ENCODE measurements at regions not wholly inside any gene's neighbourhood (a gene's known extent, or its start where the extent isn't known, plus 50 kb on each side); places are given as distances from the start of the nearest gene placed in this dataset.
"Not testable (repeated sequence)": the region's sequence is repeated elsewhere in the genome, so short reads cannot be mapped to it uniquely, and the experiment has no call there.

- H3K4me3 Mint-ChIP-seq: no peak overlapping the region
- H3K36me3 Mint-ChIP-seq (ENCODE audit: low read depth): peaks cover 96% of the 10 kb centered on the region
- peaks cover 19% of the 10 kb centered on the region for H3K4me1 Mint-ChIP-seq (ENCODE audit: low read depth)
- H3K27me3 Mint-ChIP-seq: no peaks in the 10 kb centered on the region
- H3K27ac Mint-ChIP-seq: no peak overlapping the region
- intact Hi-C loops (cut with micrococcal nuclease): no loop called here
- no peaks in the 10 kb centered on the region for H3K9me3 Mint-ChIP-seq
These were observed 62.3 kb upstream of the MORC3 start for GRCh38 chr21:36257657-36258056.

GRCh38 chr21:36260030-36260787 lies 59.8 kb upstream of the MORC3 start:
- Mint-ChIP-seq H3K4me1 (ENCODE audit: low read depth) (peaks cover 19% of the 10 kb centered on the region), H3K4me3 (peak overlapping the region; percentile 75), H3K9me3 (no peaks in the 10 kb centered on the region), H3K27me3 (no peaks in the 10 kb centered on the region), H3K36me3 (ENCODE audit: low read depth) (peaks cover 96% of the 10 kb centered on the region), H3K27ac (peak overlapping the region; percentile 77)
- intact Hi-C loops (cut with micrococcal nuclease): no loop called here

- no peak overlapping the region for H3K4me3 Mint-ChIP-seq
- no peaks in the 10 kb centered on the region for H3K27me3 Mint-ChIP-seq
- H3K27ac Mint-ChIP-seq: no peak overlapping the region
- peaks cover 19% of the 10 kb centered on the region for H3K4me1 Mint-ChIP-seq (ENCODE audit: low read depth)
- H3K36me3 Mint-ChIP-seq (ENCODE audit: low read depth): peaks cover 96% of the 10 kb centered on the region
- H3K9me3 Mint-ChIP-seq: no peaks in the 10 kb centered on the region
- intact Hi-C loops (cut with micrococcal nuclease): no loop called here
These were observed 59.2 kb upstream of the MORC3 start for GRCh38 chr21:36260802-36261201.

- Mint-ChIP-seq H3K27ac (no peak overlapping the region), H3K4me3 (no peak overlapping the region), H3K36me3 (ENCODE audit: low read depth) (peaks cover 96% of the 10 kb centered on the region), H3K9me3 (no peaks in the 10 kb centered on the region), H3K27me3 (no peaks in the 10 kb centered on the region), H3K4me1 (ENCODE audit: low read depth) (peaks cover 19% of the 10 kb centered on the region)
- intact Hi-C loops (cut with micrococcal nuclease): no loop called here
These were observed 58.5 kb upstream of the MORC3 start for GRCh38 chr21:36261459-36261858.

DNA sequence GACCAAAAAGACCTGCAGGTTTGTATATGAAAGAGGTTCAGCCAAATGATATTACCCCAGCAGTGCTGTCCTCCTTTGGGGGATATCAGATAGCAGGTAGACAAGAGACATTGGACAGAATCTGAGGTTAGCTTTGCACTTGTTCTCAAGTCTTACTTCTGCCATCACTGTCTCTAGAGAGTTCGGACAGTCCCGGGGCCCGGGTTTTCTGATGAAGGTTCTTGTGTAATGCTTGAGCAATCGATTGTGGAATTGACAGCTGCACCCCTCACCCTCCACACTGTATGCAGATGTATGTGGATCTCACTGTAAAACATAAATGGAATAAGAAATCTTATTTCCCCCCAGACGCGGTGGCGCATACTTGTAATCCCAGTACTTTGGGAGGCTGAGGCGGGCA lies 56.2 kb upstream of the MORC3 start:
- H3K4me3 Mint-ChIP-seq: no peak overlapping the region
- H3K4me1 Mint-ChIP-seq (ENCODE audit: low read depth): peaks cover 18% of the 10 kb centered on the region
- H3K9me3 Mint-ChIP-seq: peaks cover 10% of the 10 kb centered on the region
- intact Hi-C loops (cut with micrococcal nuclease): no loop called here
- no peaks in the 10 kb centered on the region for H3K27me3 Mint-ChIP-seq
- no peak overlapping the region for H3K27ac Mint-ChIP-seq
- H3K36me3 Mint-ChIP-seq (ENCODE audit: low read depth): peaks cover 96% of the 10 kb centered on the region

GRCh38 chr21:36265431-36265830 lies 54.6 kb upstream of the MORC3 start:
- Mint-ChIP-seq H3K4me3 (no peak overlapping the region), H3K27ac (no peak overlapping the region), H3K9me3 (peaks cover 10% of the 10 kb centered on the region), H3K27me3 (no peaks in the 10 kb centered on the region), H3K4me1 (ENCODE audit: low read depth) (peaks cover 10% of the 10 kb centered on the region), H3K36me3 (ENCODE audit: low read depth) (peaks cover 100% of the 10 kb centered on the region)
- intact Hi-C loops (cut with micrococcal nuclease): no loop called here

GRCh38 chr21:36267828-36268227 lies 52.2 kb upstream of the MORC3 start:
- H3K9me3 Mint-ChIP-seq; H3K27me3 Mint-ChIP-seq; intact Hi-C loops (cut with micrococcal nuclease); H3K4me1 Mint-ChIP-seq (ENCODE audit: low read depth); H3K27ac Mint-ChIP-seq; H3K4me3 Mint-ChIP-seq: not testable (repeated sequence)
- H3K36me3 Mint-ChIP-seq (ENCODE audit: low read depth): peaks cover 100% of the 10 kb centered on the region

DNA sequence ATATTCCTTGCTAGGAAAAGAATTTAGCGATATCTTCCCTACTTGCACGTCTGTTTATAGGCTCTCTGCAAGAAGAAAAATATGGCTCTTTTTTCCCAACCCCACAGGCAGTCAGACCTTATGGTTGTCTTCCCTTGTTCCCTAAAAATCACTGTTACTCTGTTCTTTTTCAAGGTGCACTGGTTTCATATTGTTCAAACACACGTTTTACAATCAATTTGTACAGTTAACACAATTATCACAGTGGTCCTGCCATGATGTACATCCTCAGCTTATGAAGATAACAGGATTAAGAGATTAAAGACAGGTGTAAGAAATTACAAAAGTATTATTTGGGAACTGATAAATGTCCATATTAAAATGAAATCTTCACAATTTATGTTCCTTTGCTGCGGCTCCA lies 51.7 kb upstream of the MORC3 start:
- H3K27me3 Mint-ChIP-seq; H3K4me1 Mint-ChIP-seq (ENCODE audit: low read depth); intact Hi-C loops (cut with micrococcal nuclease); H3K9me3 Mint-ChIP-seq; H3K27ac Mint-ChIP-seq; H3K4me3 Mint-ChIP-seq: not testable (repeated sequence)
- H3K36me3 Mint-ChIP-seq (ENCODE audit: low read depth): peaks cover 100% of the 10 kb centered on the region

Measured in dendritic cell treated with granulocyte-macrophage colony-stimulating factor and Interleukin-4, amounts not matched to agents 40 ng/mL and 50 ng/mL, for 4 days (primary cell).